ENCODE measurements at regions not wholly inside any gene's neighbourhood (a gene's known extent, or its start where the extent isn't known, plus 50 kb on each side); places are given as distances from the start of the nearest gene placed in this dataset.

GRCh38 chr12:97173688-97174410 lies 266.8 kb downstream of the NEDD1 start:
- Mint-ChIP-seq H3K9me3 (no peaks in the 10 kb centered on the region), H3K4me1 (no peaks in the 10 kb centered on the region), H3K27me3 (peaks cover 2% of the 10 kb centered on the region), H3K27ac (no peak overlapping the region), H3K36me3 (ENCODE audit: low read depth) (no peaks in the 10 kb centered on the region), H3K4me3 (no peak overlapping the region)
- DNase-seq = no peak
- intact Hi-C loops (cut with micrococcal nuclease) = no loop called here

- Mint-ChIP-seq H3K4me3 (no peak overlapping the region), H3K4me1 (no peaks in the 10 kb centered on the region), H3K27me3 (no peaks in the 10 kb centered on the region)
Observed at GRCh38 chr12:97177481-97177880, 270.4 kb downstream of the NEDD1 start.

GRCh38 chr12:97181571-97182265 lies 274.7 kb downstream of the NEDD1 start:
- Mint-ChIP-seq H3K36me3 (ENCODE audit: low read depth) (no peaks in the 10 kb centered on the region), H3K4me3 (no peak overlapping the region), H3K4me1 (no peaks in the 10 kb centered on the region), H3K9me3 (no peaks in the 10 kb centered on the region), H3K27ac (no peak overlapping the region), H3K27me3 (no peaks in the 10 kb centered on the region)
- DNase-seq = no peak
- intact Hi-C loops (cut with micrococcal nuclease) = no loop called here

More at GRCh38 chr12:97177481-97177880, 270.4 kb downstream of the NEDD1 start:
- H3K36me3 Mint-ChIP-seq (ENCODE audit: low read depth) = no peaks in the 10 kb centered on the region
- intact Hi-C loops (cut with micrococcal nuclease) = no loop called here
- DNase-seq = no peak
- no peaks in the 10 kb centered on the region for H3K9me3 Mint-ChIP-seq
- H3K27ac Mint-ChIP-seq = no peak overlapping the region

GRCh38 chr12:97182769-97183168 lies 275.7 kb downstream of the NEDD1 start:
- Mint-ChIP-seq H3K36me3 (ENCODE audit: low read depth) (no peaks in the 10 kb centered on the region), H3K27me3 (no peaks in the 10 kb centered on the region), H3K4me3 (no peak overlapping the region), H3K4me1 (no peaks in the 10 kb centered on the region), H3K9me3 (no peaks in the 10 kb centered on the region), H3K27ac (no peak overlapping the region)
- DNase-seq = no peak
- intact Hi-C loops (cut with micrococcal nuclease) = no loop called here

GRCh38 chr12:97184127-97184773 lies 277.2 kb downstream of the NEDD1 start:
- intact Hi-C loops (cut with micrococcal nuclease) = no loop called here
- H3K27me3 Mint-ChIP-seq = no peaks in the 10 kb centered on the region
- H3K27ac Mint-ChIP-seq = no peak overlapping the region
- H3K36me3 Mint-ChIP-seq (ENCODE audit: low read depth) = no peaks in the 10 kb centered on the region
- no peak for DNase-seq
- H3K9me3 Mint-ChIP-seq = no peaks in the 10 kb centered on the region
- H3K4me1 Mint-ChIP-seq = no peaks in the 10 kb centered on the region
- H3K4me3 Mint-ChIP-seq = no peak overlapping the region

- Mint-ChIP-seq H3K27ac (no peak overlapping the region), H3K36me3 (ENCODE audit: low read depth) (no peaks in the 10 kb centered on the region), H3K4me1 (no peaks in the 10 kb centered on the region), H3K9me3 (no peaks in the 10 kb centered on the region), H3K4me3 (no peak overlapping the region), H3K27me3 (no peaks in the 10 kb centered on the region)
- no peak for DNase-seq
- intact Hi-C loops (cut with micrococcal nuclease) = no loop called here
Observed at GRCh38 chr12:97185567-97185966, 277.0 kb upstream of the RMST start.

- Mint-ChIP-seq H3K4me3 (no peak overlapping the region), H3K27ac (no peak overlapping the region), H3K27me3 (no peaks in the 10 kb centered on the region), H3K36me3 (ENCODE audit: low read depth) (no peaks in the 10 kb centered on the region), H3K9me3 (no peaks in the 10 kb centered on the region), H3K4me1 (no peaks in the 10 kb centered on the region)
- DNase-seq = no peak
- intact Hi-C loops (cut with micrococcal nuclease) = no loop called here
Observed at GRCh38 chr12:97194546-97194945, 268.1 kb upstream of the RMST start.

GRCh38 chr12:97200181-97200580 lies 262.4 kb upstream of the RMST start:
- intact Hi-C loops (cut with micrococcal nuclease) = no loop called here
- Mint-ChIP-seq H3K9me3 (no peaks in the 10 kb centered on the region), H3K27ac (no peak overlapping the region), H3K4me3 (no peak overlapping the region), H3K27me3 (no peaks in the 10 kb centered on the region), H3K4me1 (no peaks in the 10 kb centered on the region), H3K36me3 (ENCODE audit: low read depth) (no peaks in the 10 kb centered on the region)
- no peak for DNase-seq

- H3K4me3 Mint-ChIP-seq = no peak overlapping the region
- intact Hi-C loops (cut with micrococcal nuclease) = no loop called here
- H3K27me3 Mint-ChIP-seq = no peaks in the 10 kb centered on the region
- H3K36me3 Mint-ChIP-seq (ENCODE audit: low read depth) = no peaks in the 10 kb centered on the region
- H3K27ac Mint-ChIP-seq = no peak overlapping the region
- H3K4me1 Mint-ChIP-seq = no peaks in the 10 kb centered on the region
- DNase-seq = no peak
- no peaks in the 10 kb centered on the region for H3K9me3 Mint-ChIP-seq
Observed at GRCh38 chr12:97203408-97203807, 259.2 kb upstream of the RMST start.

- intact Hi-C loops (cut with micrococcal nuclease) = no loop called here
- no peaks in the 10 kb centered on the region for H3K27me3 Mint-ChIP-seq
Observed at GRCh38 chr12:97209997-97210396, 252.6 kb upstream of the RMST start.

GRCh38 chr12:97211416-97211930 lies 251.1 kb upstream of the RMST start:
- intact Hi-C loops (cut with micrococcal nuclease) = no loop called here
- H3K4me3 Mint-ChIP-seq = no peak overlapping the region
- H3K36me3 Mint-ChIP-seq (ENCODE audit: low read depth) = no peaks in the 10 kb centered on the region
- H3K4me1 Mint-ChIP-seq = no peaks in the 10 kb centered on the region
- H3K27me3 Mint-ChIP-seq = no peaks in the 10 kb centered on the region
- H3K9me3 Mint-ChIP-seq = no peaks in the 10 kb centered on the region
- no peak overlapping the region for H3K27ac Mint-ChIP-seq
- DNase-seq = no peak

More at GRCh38 chr12:97209997-97210396, 252.6 kb upstream of the RMST start:
- Mint-ChIP-seq H3K27ac (no peak overlapping the region), H3K9me3 (no peaks in the 10 kb centered on the region), H3K4me1 (no peaks in the 10 kb centered on the region), H3K4me3 (no peak overlapping the region), H3K36me3 (ENCODE audit: low read depth) (no peaks in the 10 kb centered on the region)
- DNase-seq = no peak

- H3K27me3 Mint-ChIP-seq = no peaks in the 10 kb centered on the region
- no peaks in the 10 kb centered on the region for H3K9me3 Mint-ChIP-seq
- no peak overlapping the region for H3K27ac Mint-ChIP-seq
- H3K4me3 Mint-ChIP-seq = no peak overlapping the region
- intact Hi-C loops (cut with micrococcal nuclease) = no loop called here
- H3K4me1 Mint-ChIP-seq = no peaks in the 10 kb centered on the region
- DNase-seq = no peak
- H3K36me3 Mint-ChIP-seq (ENCODE audit: low read depth) = no peaks in the 10 kb centered on the region
Observed at GRCh38 chr12:97216848-97217247, 245.8 kb upstream of the RMST start.

GRCh38 chr12:97222391-97222790 lies 240.2 kb upstream of the RMST start:
- Mint-ChIP-seq H3K27me3 (no peaks in the 10 kb centered on the region), H3K4me3 (no peak overlapping the region), H3K27ac (no peak overlapping the region), H3K4me1 (no peaks in the 10 kb centered on the region), H3K9me3 (no peaks in the 10 kb centered on the region), H3K36me3 (ENCODE audit: low read depth) (no peaks in the 10 kb centered on the region)
- intact Hi-C loops (cut with micrococcal nuclease) = no loop called here
- no peak for DNase-seq

- Mint-ChIP-seq H3K4me3 (no peak overlapping the region), H3K27me3 (no peaks in the 10 kb centered on the region), H3K27ac (no peak overlapping the region), H3K9me3 (no peaks in the 10 kb centered on the region), H3K36me3 (ENCODE audit: low read depth) (no peaks in the 10 kb centered on the region), H3K4me1 (no peaks in the 10 kb centered on the region)
- intact Hi-C loops (cut with micrococcal nuclease) = no loop called here
- no peak for DNase-seq
Observed at GRCh38 chr12:97223419-97223818, 239.2 kb upstream of the RMST start.
